ENCODE measurements at regions not wholly inside any gene's neighbourhood (a gene's known extent, or its start where the extent isn't known, plus 50 kb on each side); places are given as distances from the start of the nearest gene placed in this dataset.
"Not testable (repeated sequence)": the region's sequence is repeated elsewhere in the genome, so short reads cannot be mapped to it uniquely, and the experiment has no call there.

- not testable (repeated sequence) for TF ChIP-seq MLX (CRISPR knock-in tag; IDR thresholded peaks at IDR 0.05); CTCF (IDR thresholded peaks at IDR 0.05); SP1 (CRISPR knock-in tag; conservative IDR thresholded peaks at IDR 0.05); ELF4 (CRISPR knock-in tag; IDR thresholded peaks at IDR 0.05; ENCODE audit: low read depth); FOXJ3 (CRISPR knock-in tag; IDR thresholded peaks at IDR 0.05; ENCODE audit: borderline replicate concordance); STAT6 (CRISPR knock-in tag; conservative IDR thresholded peaks at IDR 0.05; ENCODE audit: low read depth); TP53 (CRISPR knock-in tag; IDR thresholded peaks at IDR 0.05); NFYB (CRISPR knock-in tag; conservative IDR thresholded peaks at IDR 0.05; ENCODE audit: low read depth)
These were observed 110.9 kb downstream of the OLIG3 start for GRCh38 chr6:137383287-137383686.
